ENCODE measurements at regions not wholly inside any gene's neighbourhood (a gene's known extent, or its start where the extent isn't known, plus 50 kb on each side); places are given as distances from the start of the nearest gene placed in this dataset.

- Histone ChIP-seq H3K9me3 (no peaks in the 10 kb centered on the region), H3K27ac (no peak overlapping the region), H3K36me3 (no peaks in the 10 kb centered on the region), H3K4me1 (no peaks in the 10 kb centered on the region), H3K27me3 (no peaks in the 10 kb centered on the region), H3K4me3 (no peak overlapping the region)
- intact Hi-C loops (cut with DNase I) = no loop called here
- DNase-seq (ENCODE audit: low spot score in 2 of 2) = no peak
- no peak for TF ChIP-seq CTCF (IDR thresholded peaks at IDR 0.05)
Measured at GRCh38 chr9:30851600-30851999, 1532.8 kb upstream of the ACO1 start.

GRCh38 chr9:30900706-30901105 lies 1483.7 kb upstream of the ACO1 start:
- no peak for TF ChIP-seq CTCF (IDR thresholded peaks at IDR 0.05)
- no peaks in the 10 kb centered on the region for H3K36me3 ChIP-seq

GRCh38 chr9:30913331-30913730 lies 1471.1 kb upstream of the ACO1 start:
- intact Hi-C loops (cut with DNase I) = no loop called here
- H3K9me3 ChIP-seq = no peaks in the 10 kb centered on the region
- H3K4me1 ChIP-seq = no peaks in the 10 kb centered on the region
- no peaks in the 10 kb centered on the region for H3K27me3 ChIP-seq
- H3K4me3 ChIP-seq = no peak overlapping the region
- no peak for TF ChIP-seq CTCF (IDR thresholded peaks at IDR 0.05)
- H3K36me3 ChIP-seq = no peaks in the 10 kb centered on the region
- H3K27ac ChIP-seq = no peak overlapping the region
- DNase-seq (ENCODE audit: low spot score in 2 of 2) = no peak

More at GRCh38 chr9:30900706-30901105, 1483.7 kb upstream of the ACO1 start:
- Histone ChIP-seq H3K9me3 (no peaks in the 10 kb centered on the region), H3K4me1 (no peaks in the 10 kb centered on the region), H3K27ac (no peak overlapping the region), H3K4me3 (no peak overlapping the region), H3K27me3 (no peaks in the 10 kb centered on the region)
- DNase-seq (ENCODE audit: low spot score in 2 of 2) = no peak
- intact Hi-C loops (cut with DNase I) = loop anchor here (10.0 kb wide), 1 partner anchor 56 kb away; no protein-coding TSS in a partner anchor

GRCh38 chr9:30915451-30915850 lies 1469.0 kb upstream of the ACO1 start:
- H3K27me3 ChIP-seq = no peaks in the 10 kb centered on the region

GRCh38 chr9:30925126-30925525 lies 1459.3 kb upstream of the ACO1 start:
- H3K27me3 ChIP-seq = no peaks in the 10 kb centered on the region
- no peaks in the 10 kb centered on the region for H3K9me3 ChIP-seq
- DNase-seq (ENCODE audit: low spot score in 2 of 2) = no peak
- no peaks in the 10 kb centered on the region for H3K4me1 ChIP-seq
- no peaks in the 10 kb centered on the region for H3K36me3 ChIP-seq
- intact Hi-C loops (cut with DNase I) = no loop called here
- no peak overlapping the region for H3K4me3 ChIP-seq
- TF ChIP-seq CTCF (IDR thresholded peaks at IDR 0.05) = no peak
- no peak overlapping the region for H3K27ac ChIP-seq

More at GRCh38 chr9:30915451-30915850, 1469.0 kb upstream of the ACO1 start:
- no peak for TF ChIP-seq CTCF (IDR thresholded peaks at IDR 0.05)
- no peak for DNase-seq (ENCODE audit: low spot score in 2 of 2)
- no peaks in the 10 kb centered on the region for H3K9me3 ChIP-seq
- no peaks in the 10 kb centered on the region for H3K36me3 ChIP-seq
- H3K27ac ChIP-seq = no peak overlapping the region
- intact Hi-C loops (cut with DNase I) = no loop called here
- H3K4me1 ChIP-seq = no peaks in the 10 kb centered on the region
- H3K4me3 ChIP-seq = no peak overlapping the region

- no peaks in the 10 kb centered on the region for H3K9me3 ChIP-seq
- H3K4me3 ChIP-seq = no peak overlapping the region
- H3K4me1 ChIP-seq = no peaks in the 10 kb centered on the region
- intact Hi-C loops (cut with DNase I) = no loop called here
- no peak for TF ChIP-seq CTCF (IDR thresholded peaks at IDR 0.05)
- no peaks in the 10 kb centered on the region for H3K27me3 ChIP-seq
- H3K36me3 ChIP-seq = no peaks in the 10 kb centered on the region
- no peak overlapping the region for H3K27ac ChIP-seq
- no peak for DNase-seq (ENCODE audit: low spot score in 2 of 2)
Measured at GRCh38 chr9:30925635-30926034, 1458.8 kb upstream of the ACO1 start.

Measured in ascending aorta (tissue), 2 donors.